ENCODE measurements at regions not wholly inside any gene's neighbourhood (a gene's known extent, or its start where the extent isn't known, plus 50 kb on each side); places are given as distances from the start of the nearest gene placed in this dataset.
A peak's percentile ranks its signal among the peaks of the same experiment; 100 is the strongest.

GRCh38 chr12:4012977-4013968 is 140.1 kb upstream of the PARP11 start:
- no peak for TF ChIP-seq CTCF (conservative IDR thresholded peaks at IDR 0.05)

GRCh38 chr12:4012073-4012472 is 138.9 kb upstream of the PARP11 start:
- no peak for TF ChIP-seq CTCF (conservative IDR thresholded peaks at IDR 0.05)
- H3K27ac ChIP-seq = no peak overlapping the region

More at GRCh38 chr12:4012977-4013968, 140.1 kb upstream of the PARP11 start:
- peak overlapping the region; percentile 23; the same call in 1 of the 2 replicates for H3K27ac ChIP-seq

GRCh38 chr12:4011597-4011996 is 138.4 kb upstream of the PARP11 start:
- no peak for TF ChIP-seq CTCF (conservative IDR thresholded peaks at IDR 0.05)
- H3K27ac ChIP-seq = no peak overlapping the region

GRCh38 chr12:4009979-4010704 is 136.9 kb upstream of the PARP11 start:
- TF ChIP-seq CTCF (conservative IDR thresholded peaks at IDR 0.05) = no peak
- H3K27ac ChIP-seq = no peak overlapping the region

- TF ChIP-seq CTCF (conservative IDR thresholded peaks at IDR 0.05) = no peak
- no peak overlapping the region for H3K27ac ChIP-seq
Measured at GRCh38 chr12:4006743-4007142, 133.5 kb upstream of the PARP11 start.

GRCh38 chr12:4005851-4006430 is 132.7 kb upstream of the PARP11 start:
- no peak for TF ChIP-seq CTCF (conservative IDR thresholded peaks at IDR 0.05)
- no peak overlapping the region for H3K27ac ChIP-seq

- no peak for TF ChIP-seq CTCF (conservative IDR thresholded peaks at IDR 0.05)
- no peak overlapping the region for H3K27ac ChIP-seq
Measured at GRCh38 chr12:4003576-4003975, 130.4 kb upstream of the PARP11 start.
